Epithelial cell of esophagus (primary cell): ENCODE measurements at regions not wholly inside any gene's neighbourhood (a gene's known extent, or its start where the extent isn't known, plus 50 kb on each side); places are given as distances from the start of the nearest gene placed in this dataset.

Experiments used
- DNase-seq: peaks from one replicate; pipeline ENCODE4 v3.0.0; 2010; ENCODE audit warnings: low read depth
- H3K4me3 ChIP-seq: 2 replicates; pipeline ENCODE4 v1.5.1; 2011; ENCODE audit warnings: mild to moderate bottlenecking, low read length, control low read depth
- TF ChIP-seq, protein P1 (sequence below): IDR thresholded peaks from 2 replicates; pipeline ENCODE4 v1.5.1; 2011; ENCODE audit warnings: low read depth, mild to moderate bottlenecking, low read length, control low read depth, inconsistent platforms; ENCODE audit not compliant: insufficient read depth; ENCODE audit errors: missing control alignments

DNA sequence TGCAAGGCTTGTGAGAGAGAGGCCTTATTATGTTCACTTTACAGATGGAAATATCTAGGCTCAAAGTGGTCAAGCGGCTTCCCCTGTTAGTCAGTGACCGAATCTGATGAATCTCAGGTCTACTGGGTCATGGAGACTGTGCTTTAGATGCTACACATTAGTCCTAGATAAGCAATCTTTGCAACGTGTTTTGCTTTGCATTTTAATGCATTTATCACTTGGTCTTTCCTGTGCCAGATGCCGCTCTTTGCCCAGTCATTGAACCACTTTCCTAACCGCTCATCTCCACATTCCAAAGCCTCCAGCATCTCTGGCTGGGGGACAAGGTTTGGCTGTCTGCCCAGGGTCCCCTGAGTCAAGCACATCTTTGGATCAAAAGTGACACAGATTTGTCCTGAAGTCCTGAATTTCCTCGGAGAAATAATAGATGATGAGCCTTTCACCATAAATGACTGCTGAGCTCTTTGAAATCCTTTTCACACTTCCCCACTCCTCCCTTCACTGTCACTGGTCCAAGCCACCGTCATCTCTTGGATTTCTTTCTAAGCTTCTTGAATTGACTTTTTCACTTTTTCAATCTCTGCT is 96.0 kb upstream of the USP24 start:
- TF ChIP-seq, protein P1, sequence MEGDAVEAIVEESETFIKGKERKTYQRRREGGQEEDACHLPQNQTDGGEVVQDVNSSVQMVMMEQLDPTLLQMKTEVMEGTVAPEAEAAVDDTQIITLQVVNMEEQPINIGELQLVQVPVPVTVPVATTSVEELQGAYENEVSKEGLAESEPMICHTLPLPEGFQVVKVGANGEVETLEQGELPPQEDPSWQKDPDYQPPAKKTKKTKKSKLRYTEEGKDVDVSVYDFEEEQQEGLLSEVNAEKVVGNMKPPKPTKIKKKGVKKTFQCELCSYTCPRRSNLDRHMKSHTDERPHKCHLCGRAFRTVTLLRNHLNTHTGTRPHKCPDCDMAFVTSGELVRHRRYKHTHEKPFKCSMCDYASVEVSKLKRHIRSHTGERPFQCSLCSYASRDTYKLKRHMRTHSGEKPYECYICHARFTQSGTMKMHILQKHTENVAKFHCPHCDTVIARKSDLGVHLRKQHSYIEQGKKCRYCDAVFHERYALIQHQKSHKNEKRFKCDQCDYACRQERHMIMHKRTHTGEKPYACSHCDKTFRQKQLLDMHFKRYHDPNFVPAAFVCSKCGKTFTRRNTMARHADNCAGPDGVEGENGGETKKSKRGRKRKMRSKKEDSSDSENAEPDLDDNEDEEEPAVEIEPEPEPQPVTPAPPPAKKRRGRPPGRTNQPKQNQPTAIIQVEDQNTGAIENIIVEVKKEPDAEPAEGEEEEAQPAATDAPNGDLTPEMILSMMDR = no peak

DNA sequence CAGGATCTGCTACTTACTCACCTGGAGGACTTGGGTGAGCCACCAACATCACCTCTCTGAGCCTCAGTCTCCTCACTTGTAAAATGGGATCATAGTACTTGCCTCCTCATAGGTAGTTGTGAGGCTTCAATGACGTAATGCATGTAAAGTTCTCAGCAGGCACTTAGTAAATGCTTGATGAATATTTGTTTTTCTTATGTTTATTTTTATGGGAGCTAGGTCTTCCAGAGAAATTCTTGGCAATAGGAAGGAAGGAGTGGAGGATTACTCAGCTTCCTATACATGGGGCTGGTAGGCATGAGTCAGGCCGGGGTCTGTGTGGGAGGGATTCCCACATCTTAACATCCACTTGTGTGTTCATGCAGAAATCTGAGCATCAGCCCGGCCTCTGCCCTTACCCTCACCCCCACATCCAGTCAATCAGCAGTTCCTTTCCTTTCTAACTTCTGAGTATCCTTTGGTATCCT is 95.4 kb upstream of the USP24 start:
- peak; percentile 94 for DNase-seq
- TF ChIP-seq, protein P1 = no peak
- no peak overlapping the region for H3K4me3 ChIP-seq

More for the DNA sequence above, 96.0 kb upstream of the USP24 start:
- no peak for DNase-seq
- H3K4me3 ChIP-seq = no peak overlapping the region

DNA sequence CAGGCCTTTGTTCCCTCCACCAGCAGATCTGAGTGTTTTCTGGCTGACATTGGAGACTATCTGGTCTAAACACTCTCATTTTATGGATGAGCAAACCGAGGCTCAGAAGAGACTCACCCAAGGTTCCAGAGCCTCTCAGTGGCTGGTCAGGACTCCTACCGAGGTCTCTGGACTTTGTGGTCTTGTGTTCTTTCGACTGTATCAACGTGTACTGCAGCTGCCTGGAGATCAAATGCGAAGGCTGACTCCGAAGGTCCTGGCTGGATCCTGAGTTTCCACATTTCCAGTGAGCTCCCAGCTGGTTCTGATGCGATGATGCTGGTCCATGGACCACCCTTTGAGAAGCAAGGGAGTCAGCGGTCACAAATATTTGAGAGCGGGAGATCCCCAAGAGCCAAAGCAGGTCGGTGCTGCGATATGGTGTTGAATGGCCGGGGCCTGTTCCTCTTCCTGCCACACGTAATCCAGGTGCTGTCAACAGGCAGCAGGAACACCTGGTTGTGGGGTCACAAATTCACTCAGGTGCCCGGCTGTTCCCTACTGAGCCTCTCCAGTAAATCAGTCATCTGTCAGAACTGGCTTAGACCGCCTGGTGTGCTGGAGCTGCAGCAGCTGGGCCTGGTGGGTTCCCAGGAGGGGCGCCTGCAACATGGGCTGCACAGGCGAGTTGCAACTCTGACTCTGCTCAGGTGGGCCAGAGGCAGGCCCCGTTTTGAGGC is 94.8 kb upstream of the USP24 start:
- no peak overlapping the region for H3K4me3 ChIP-seq
- DNase-seq = no peak
- TF ChIP-seq, protein P1 = no peak

DNA sequence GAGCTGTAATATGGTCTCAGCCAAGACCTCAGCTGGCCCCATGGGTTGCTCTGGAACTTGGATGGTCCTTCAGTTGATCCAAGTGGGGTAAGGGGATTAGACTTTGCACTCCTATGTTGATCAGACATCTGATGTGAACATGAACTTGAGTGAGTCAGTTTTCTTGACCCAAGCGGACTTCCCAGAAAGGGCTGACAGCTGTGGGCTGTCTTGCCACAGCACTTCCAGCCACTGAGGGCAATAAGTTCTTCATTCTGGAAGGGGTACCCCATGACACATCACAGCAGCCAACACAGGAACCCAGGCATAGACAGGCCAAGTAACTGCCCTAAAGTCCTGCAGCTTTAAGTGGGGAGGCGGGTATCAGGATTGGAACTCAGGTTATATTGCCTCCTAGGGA is 93.9 kb upstream of the USP24 start:
- TF ChIP-seq, protein P1 = no peak
- no peak for DNase-seq
- no peak overlapping the region for H3K4me3 ChIP-seq

DNA sequence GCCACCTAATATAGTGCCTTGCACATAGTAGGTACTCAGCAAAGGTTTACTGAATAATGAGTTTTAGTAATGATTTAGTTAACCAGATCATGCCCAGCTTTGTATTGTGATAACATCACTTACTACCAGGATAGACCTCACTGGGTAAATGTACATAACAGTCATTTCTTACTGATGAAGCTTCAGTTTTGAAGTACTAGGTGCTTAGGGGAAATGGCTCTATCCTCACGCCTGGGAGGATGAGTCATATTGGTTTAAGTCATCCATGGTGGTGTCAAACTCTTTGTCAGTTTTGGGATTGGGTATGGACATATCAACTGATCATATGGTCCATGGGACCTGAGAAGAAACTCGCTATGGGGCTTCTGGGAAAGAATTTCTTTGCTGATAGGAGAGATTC is 90.6 kb upstream of the USP24 start:
- no peak overlapping the region for H3K4me3 ChIP-seq
- peak; percentile 59 for DNase-seq
- TF ChIP-seq, protein P1 = no peak

DNA sequence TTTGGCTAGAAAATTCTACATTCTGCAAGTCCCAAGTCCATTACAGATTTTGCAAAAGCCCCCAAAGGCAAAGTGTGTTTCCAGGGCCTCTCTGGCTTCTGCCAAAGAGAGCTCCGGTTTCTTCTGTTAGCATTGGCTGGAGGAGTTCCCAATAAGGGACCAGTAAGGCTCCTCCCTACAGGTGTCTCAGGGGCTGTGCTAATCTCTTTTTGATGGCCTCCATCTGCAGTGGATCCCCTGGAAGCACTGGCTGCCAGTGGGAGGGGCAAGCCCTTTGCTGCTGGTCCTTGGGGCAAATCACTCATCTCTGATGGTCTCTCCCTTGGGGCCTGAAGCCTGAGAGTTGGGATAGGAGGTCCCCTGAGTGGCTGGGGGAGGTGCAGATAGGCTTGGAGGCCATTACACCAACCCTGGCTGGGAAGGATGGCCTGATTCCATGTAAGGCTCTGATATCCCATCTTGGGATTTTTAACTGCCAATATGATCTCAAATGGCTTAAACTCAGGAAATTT is 89.1 kb upstream of the USP24 start:
- DNase-seq = no peak
- no peak overlapping the region for H3K4me3 ChIP-seq
- TF ChIP-seq, protein P1 = no peak
